ENCODE measurements at regions not wholly inside any gene's neighbourhood (a gene's known extent, or its start where the extent isn't known, plus 50 kb on each side); places are given as distances from the start of the nearest gene placed in this dataset.

GRCh38 chr9:115944166-115944948 lies 209.2 kb upstream of the PAPPA start (continued):
- TF ChIP-seq TERF1 (CRISPR knock-in tag; IDR thresholded peaks at IDR 0.05) (no peak), NRL (CRISPR knock-in tag; IDR thresholded peaks at IDR 0.05; ENCODE audit: borderline replicate concordance) (no peak), IKZF4 (CRISPR knock-in tag; IDR thresholded peaks at IDR 0.05; ENCODE audit: borderline replicate concordance, low read depth, not compliant biosample characterization) (no peak), ZNF557 (CRISPR knock-in tag; IDR thresholded peaks at IDR 0.05) (no peak), ELK4 (CRISPR knock-in tag; IDR thresholded peaks at IDR 0.05; ENCODE audit: borderline replicate concordance) (no peak), MAFK (conservative IDR thresholded peaks at IDR 0.05 in 1 of 2, IDR thresholded peaks at IDR 0.05 in 1 of 2; ENCODE audit: low read length in 2 of 2) (no peak), ZBTB7B (CRISPR knock-in tag; IDR thresholded peaks at IDR 0.05) (peak; percentile 81; the same call in 1 of the 2 replicates), MXI1 (IDR thresholded peaks at IDR 0.05; ENCODE audit: borderline replicate concordance, low read depth, low read length) (peak; percentile 44; the same call in 1 of the 3 replicates), ZFY (CRISPR knock-in tag; IDR thresholded peaks at IDR 0.05) (peak; percentile 66), KDM3A (CRISPR knock-in tag; IDR thresholded peaks at IDR 0.05; ENCODE audit: low read depth) (no peak), DZIP1 (CRISPR knock-in tag; IDR thresholded peaks at IDR 0.05) (no peak), SIX1 (CRISPR knock-in tag; IDR thresholded peaks at IDR 0.05; ENCODE audit: borderline replicate concordance) (no peak), TRIM24 (CRISPR knock-in tag; IDR thresholded peaks at IDR 0.05) (peak; percentile 54), ZNF350 (CRISPR knock-in tag; IDR thresholded peaks at IDR 0.05; ENCODE audit: borderline replicate concordance, low read depth) (peak; percentile 93; the same call in 1 of the 2 replicates), ZBTB25 (CRISPR knock-in tag; IDR thresholded peaks at IDR 0.05) (peak; percentile 54), HDAC2 (CRISPR knock-in tag; IDR thresholded peaks at IDR 0.05) (peak; percentile 94)
- TF ChIP-seq, protein P1, sequence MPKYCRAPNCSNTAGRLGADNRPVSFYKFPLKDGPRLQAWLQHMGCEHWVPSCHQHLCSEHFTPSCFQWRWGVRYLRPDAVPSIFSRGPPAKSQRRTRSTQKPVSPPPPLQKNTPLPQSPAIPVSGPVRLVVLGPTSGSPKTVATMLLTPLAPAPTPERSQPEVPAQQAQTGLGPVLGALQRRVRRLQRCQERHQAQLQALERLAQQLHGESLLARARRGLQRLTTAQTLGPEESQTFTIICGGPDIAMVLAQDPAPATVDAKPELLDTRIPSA (CRISPR knock-in tag; IDR thresholded peaks at IDR 0.05; ENCODE audit: borderline replicate concordance), result no peak
- TF ChIP-seq, protein P2, sequence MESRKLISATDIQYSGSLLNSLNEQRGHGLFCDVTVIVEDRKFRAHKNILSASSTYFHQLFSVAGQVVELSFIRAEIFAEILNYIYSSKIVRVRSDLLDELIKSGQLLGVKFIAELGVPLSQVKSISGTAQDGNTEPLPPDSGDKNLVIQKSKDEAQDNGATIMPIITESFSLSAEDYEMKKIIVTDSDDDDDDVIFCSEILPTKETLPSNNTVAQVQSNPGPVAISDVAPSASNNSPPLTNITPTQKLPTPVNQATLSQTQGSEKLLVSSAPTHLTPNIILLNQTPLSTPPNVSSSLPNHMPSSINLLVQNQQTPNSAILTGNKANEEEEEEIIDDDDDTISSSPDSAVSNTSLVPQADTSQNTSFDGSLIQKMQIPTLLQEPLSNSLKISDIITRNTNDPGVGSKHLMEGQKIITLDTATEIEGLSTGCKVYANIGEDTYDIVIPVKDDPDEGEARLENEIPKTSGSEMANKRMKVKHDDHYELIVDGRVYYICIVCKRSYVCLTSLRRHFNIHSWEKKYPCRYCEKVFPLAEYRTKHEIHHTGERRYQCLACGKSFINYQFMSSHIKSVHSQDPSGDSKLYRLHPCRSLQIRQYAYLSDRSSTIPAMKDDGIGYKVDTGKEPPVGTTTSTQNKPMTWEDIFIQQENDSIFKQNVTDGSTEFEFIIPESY (CRISPR knock-in tag; IDR thresholded peaks at IDR 0.05), result no peak; the same call in 1 of the 2 replicates
